Activated T-cell treated with anti-CD3 and anti-CD28 coated beads, Interleukin-2, amount 50 U/mL, for 24 hours (primary cell): ENCODE measurements at regions not wholly inside any gene's neighbourhood (a gene's known extent, or its start where the extent isn't known, plus 50 kb on each side); places are given as distances from the start of the nearest gene placed in this dataset.

Experiments used
- DNase-seq: peaks from one replicate; pipeline ENCODE4 v3.0.0-alpha.2; 2020
- H3K27ac Mint-ChIP-seq: 2 replicates; pipeline ENCODE4 v1.8.0; 2020; ENCODE audit warnings: mild to moderate bottlenecking, mixed read lengths
- H3K27me3 Mint-ChIP-seq: 2 replicates; pipeline ENCODE4 v1.8.0; 2020; ENCODE audit warnings: mixed read lengths
- H3K36me3 Mint-ChIP-seq: 2 replicates; pipeline ENCODE4 v1.8.0; 2020; ENCODE audit warnings: low read depth, mixed read lengths
- H3K4me1 Mint-ChIP-seq: 2 replicates; pipeline ENCODE4 v1.8.0; 2020; ENCODE audit warnings: low read depth, mixed read lengths
- H3K4me3 Mint-ChIP-seq: 2 replicates; pipeline ENCODE4 v1.8.0; 2020; ENCODE audit warnings: mild to moderate bottlenecking, moderate library complexity, mixed read lengths
- H3K9me3 Mint-ChIP-seq: 2 replicates; pipeline ENCODE4 v1.8.0; 2020; ENCODE audit warnings: mixed read lengths

GRCh38 chr7:26101361-26102151 is 50.4 kb upstream of the NFE2L3 start:
- Mint-ChIP-seq H3K27ac (peak overlapping the region; percentile 76), H3K4me1 (peaks cover 44% of the 10 kb centered on the region), H3K27me3 (no peaks in the 10 kb centered on the region), H3K9me3 (no peaks in the 10 kb centered on the region), H3K36me3 (no peaks in the 10 kb centered on the region), H3K4me3 (peak overlapping the region; percentile 52)
- no peak for DNase-seq

DNA sequence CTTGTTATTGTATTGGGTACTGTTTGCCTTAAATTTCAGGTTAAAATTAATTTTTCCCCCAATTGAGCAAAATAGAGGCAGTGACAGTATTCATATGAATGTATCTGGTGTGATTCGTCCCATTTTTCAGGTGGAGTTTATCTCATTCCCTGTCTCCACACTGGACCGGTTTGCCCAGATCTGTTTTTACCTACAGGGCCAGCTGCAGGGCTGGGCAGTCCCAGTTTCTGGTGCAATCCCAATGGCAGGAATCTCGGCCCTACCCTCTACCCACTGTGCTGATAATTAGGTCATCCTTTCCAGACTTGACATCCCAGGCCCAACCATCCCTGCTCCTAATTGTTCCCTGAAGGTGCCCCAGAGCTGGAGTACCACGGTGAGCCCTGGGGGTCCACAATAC is 49.8 kb upstream of the NFE2L3 start:
- Mint-ChIP-seq H3K4me3 (no peak overlapping the region), H3K36me3 (no peaks in the 10 kb centered on the region), H3K27ac (peak overlapping the region; percentile 76), H3K4me1 (peaks cover 39% of the 10 kb centered on the region), H3K27me3 (no peaks in the 10 kb centered on the region), H3K9me3 (no peaks in the 10 kb centered on the region)
- DNase-seq: no peak
